IPS DF 6.9 (cell line): ENCODE measurements at regions not wholly inside any gene's neighbourhood (a gene's known extent, or its start where the extent isn't known, plus 50 kb on each side); places are given as distances from the start of the nearest gene placed in this dataset.
A peak's percentile ranks its signal among the peaks of the same experiment; 100 is the strongest.

ENCODE experiments used
- DNase-seq: peaks from one replicate; pipeline ENCODE4 v3.0.0-alpha.2; 2013; ENCODE audit warnings: low read depth, low spot score
- H3K27ac ChIP-seq: one replicate; pipeline ENCODE4 v1.5.1; 2013; ENCODE audit warnings: low read length, control low read depth
- H3K27me3 ChIP-seq: 2 replicates; pipeline ENCODE4 v1.6.1; 2013; ENCODE audit warnings: mild to moderate bottlenecking, low read length; ENCODE audit not compliant: control insufficient read depth, insufficient read depth
- H3K36me3 ChIP-seq: 2 replicates; pipeline ENCODE4 v1.6.1; 2013; ENCODE audit warnings: low read length; ENCODE audit not compliant: control insufficient read depth, insufficient read depth
- H3K4me1 ChIP-seq: 2 replicates; pipeline ENCODE4 v1.6.1; 2013; ENCODE audit warnings: low read length; ENCODE audit not compliant: control insufficient read depth, insufficient read depth
- H3K4me3 ChIP-seq: 2 replicates; pipeline ENCODE4 v1.5.1; 2013; ENCODE audit warnings: mild to moderate bottlenecking, low read length
- H3K9me3 ChIP-seq: 2 replicates; pipeline ENCODE4 v1.6.1; 2013; ENCODE audit warnings: low read length, inconsistent platforms; ENCODE audit not compliant: control insufficient read depth, insufficient read depth
- WGBS: extraction: QIAGEN DNeasy Blood & Tissue Kit; methylation state at CpG from one replicate; pipeline ENCODE4 v1.1.7; 2013; ENCODE audit warnings: mixed read lengths, missing lambda C conversion rate; ENCODE audit not compliant: insufficient read length, insufficient coverage; 5-methylcytosine and 5-hydroxymethylcytosine counted together

DNA sequence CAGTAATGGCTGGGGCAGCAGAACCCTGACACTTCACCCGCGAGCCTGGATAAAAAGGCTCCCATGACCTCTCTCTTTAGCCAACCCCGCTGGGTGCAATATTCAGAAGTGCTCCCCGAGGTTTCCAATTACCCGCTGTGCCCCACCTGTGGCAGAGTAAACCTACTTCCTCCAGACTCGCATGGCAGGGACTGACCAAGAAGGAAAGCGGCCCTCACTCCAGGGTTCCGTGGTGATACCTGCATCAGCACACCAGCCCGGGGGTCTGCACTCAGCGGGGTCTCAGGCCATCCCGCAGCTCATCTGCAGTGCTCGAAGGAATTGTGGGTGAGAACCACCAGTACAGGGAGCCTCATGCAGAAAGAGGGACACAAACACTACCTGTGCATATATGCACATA, 136.3 kb upstream of the FMN2 start:
- Histone ChIP-seq H3K27me3 (no peaks in the 10 kb centered on the region), H3K9me3 (no peaks in the 10 kb centered on the region), H3K4me3 (no peak overlapping the region), H3K27ac (no peak overlapping the region), H3K4me1 (no peaks in the 10 kb centered on the region), H3K36me3 (no peaks in the 10 kb centered on the region)
- no peak for DNase-seq
- WGBS = no CpG with 5 or more reads among the region's 12 CpGs

GRCh38 chr1:239956263-239956662, 135.4 kb upstream of the FMN2 start:
- Histone ChIP-seq H3K4me3 (no peak overlapping the region; the same call in 1 of the 2 replicates), H3K27ac (no peak overlapping the region), H3K9me3 (no peaks in the 10 kb centered on the region), H3K27me3 (no peaks in the 10 kb centered on the region), H3K4me1 (no peaks in the 10 kb centered on the region), H3K36me3 (no peaks in the 10 kb centered on the region)
- no CpG with 5 or more reads among the region's 6 CpGs for WGBS
- DNase-seq = no peak

- H3K4me3 ChIP-seq = no peak overlapping the region
- no peak overlapping the region for H3K27ac ChIP-seq
- no CpG with 5 or more reads among the region's 4 CpGs for WGBS
- no peaks in the 10 kb centered on the region for H3K36me3 ChIP-seq
- H3K9me3 ChIP-seq = no peaks in the 10 kb centered on the region
- no peaks in the 10 kb centered on the region for H3K27me3 ChIP-seq
- no peak for DNase-seq
- H3K4me1 ChIP-seq = no peaks in the 10 kb centered on the region
These were observed 133.6 kb upstream of the FMN2 start for GRCh38 chr1:239958063-239958462.

GRCh38 chr1:239960366-239960765, 131.3 kb upstream of the FMN2 start:
- DNase-seq = no peak
- no CpG with 5 or more reads among the region's 2 CpGs for WGBS
- Histone ChIP-seq H3K4me1 (no peaks in the 10 kb centered on the region), H3K4me3 (no peak overlapping the region), H3K27me3 (no peaks in the 10 kb centered on the region), H3K27ac (no peak overlapping the region), H3K36me3 (no peaks in the 10 kb centered on the region), H3K9me3 (no peaks in the 10 kb centered on the region)

DNA sequence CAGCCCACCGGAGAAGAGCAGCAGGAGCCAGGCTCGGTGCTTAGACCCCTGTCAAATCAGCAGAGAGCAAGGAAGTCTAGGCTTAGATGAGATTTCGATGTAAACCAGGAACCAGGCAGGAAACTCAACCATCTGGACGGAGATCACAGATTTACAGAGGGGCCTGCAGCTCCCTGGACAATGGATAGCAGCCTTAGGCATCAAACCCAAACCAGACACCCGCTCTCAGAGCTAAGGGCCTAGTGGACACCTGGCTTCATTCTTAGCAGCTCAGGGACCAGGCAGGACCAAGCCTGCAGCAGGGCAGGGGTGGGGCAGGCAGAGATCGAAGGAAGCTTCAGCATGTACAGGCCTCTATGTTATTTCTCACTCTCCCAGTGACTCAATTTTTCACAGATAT, 127.8 kb upstream of the FMN2 start:
- WGBS = no CpG with 5 or more reads among the region's 6 CpGs
- H3K27me3 ChIP-seq = no peaks in the 10 kb centered on the region
- DNase-seq = no peak
- no peak overlapping the region for H3K4me3 ChIP-seq
- no peaks in the 10 kb centered on the region for H3K36me3 ChIP-seq
- no peaks in the 10 kb centered on the region for H3K9me3 ChIP-seq
- no peaks in the 10 kb centered on the region for H3K4me1 ChIP-seq
- H3K27ac ChIP-seq = no peak overlapping the region

- no CpG with 5 or more reads among the region's 5 CpGs for WGBS
- H3K4me3 ChIP-seq = no peak overlapping the region
- H3K9me3 ChIP-seq = peaks cover 1% of the 10 kb centered on the region; the same call in 1 of the 2 replicates
- H3K36me3 ChIP-seq = no peaks in the 10 kb centered on the region
- H3K27me3 ChIP-seq = no peaks in the 10 kb centered on the region
- H3K27ac ChIP-seq = no peak overlapping the region
- peak; percentile 43 for DNase-seq
- H3K4me1 ChIP-seq = no peaks in the 10 kb centered on the region
These were observed 115.3 kb upstream of the FMN2 start for GRCh38 chr1:239976130-239976968.

DNA sequence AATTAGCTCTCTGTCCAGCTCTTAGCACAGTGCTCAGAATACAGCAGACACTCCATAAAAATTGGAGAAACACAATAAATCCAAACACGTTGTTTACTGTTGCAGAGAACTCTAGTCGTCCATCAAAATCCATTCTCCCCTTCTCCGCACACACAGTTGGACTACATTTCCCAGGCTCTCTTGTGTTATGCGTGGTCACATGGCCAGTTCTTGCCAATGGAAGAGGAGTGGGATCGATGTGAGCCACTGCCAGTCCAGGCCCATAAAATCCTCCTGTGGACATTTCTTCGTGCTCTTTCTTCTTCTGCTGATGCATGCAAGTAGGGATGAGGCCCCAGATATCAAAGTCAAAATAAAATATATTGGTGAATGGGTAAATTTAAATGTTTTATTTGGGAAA, 114.3 kb upstream of the FMN2 start:
- no peaks in the 10 kb centered on the region for H3K36me3 ChIP-seq
- no peak for DNase-seq
- no CpG with 5 or more reads among the region's 6 CpGs for WGBS
- no peaks in the 10 kb centered on the region for H3K4me1 ChIP-seq
- H3K9me3 ChIP-seq = peaks cover 1% of the 10 kb centered on the region; the same call in 1 of the 2 replicates
- no peak overlapping the region for H3K27ac ChIP-seq
- H3K4me3 ChIP-seq = no peak overlapping the region
- H3K27me3 ChIP-seq = no peaks in the 10 kb centered on the region

DNA sequence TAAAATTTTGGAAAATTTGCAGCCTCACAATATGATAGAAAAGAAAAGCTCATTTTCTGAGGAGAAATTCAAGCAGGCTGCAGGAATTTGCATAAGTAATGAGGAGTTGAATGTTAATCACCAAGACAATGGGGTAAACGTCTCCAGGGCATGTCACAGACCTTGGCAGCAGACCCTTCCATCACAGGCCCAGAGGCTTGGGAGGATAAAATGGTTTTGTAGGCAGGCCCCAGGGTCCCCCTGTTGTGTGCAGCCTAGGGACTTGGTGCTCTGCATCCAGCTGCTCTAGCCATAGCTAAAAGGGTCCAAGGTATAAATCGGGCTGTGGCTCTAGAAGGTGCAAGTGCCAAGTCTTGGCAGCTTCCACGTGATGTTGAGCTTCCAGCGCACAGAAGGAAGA, 112.2 kb upstream of the FMN2 start:
- Histone ChIP-seq H3K4me3 (no peak overlapping the region), H3K9me3 (peaks cover 1% of the 10 kb centered on the region), H3K27ac (no peak overlapping the region), H3K27me3 (no peaks in the 10 kb centered on the region), H3K4me1 (no peaks in the 10 kb centered on the region), H3K36me3 (no peaks in the 10 kb centered on the region)
- no peak for DNase-seq
- WGBS = no CpG with 5 or more reads among the region's 4 CpGs

DNA sequence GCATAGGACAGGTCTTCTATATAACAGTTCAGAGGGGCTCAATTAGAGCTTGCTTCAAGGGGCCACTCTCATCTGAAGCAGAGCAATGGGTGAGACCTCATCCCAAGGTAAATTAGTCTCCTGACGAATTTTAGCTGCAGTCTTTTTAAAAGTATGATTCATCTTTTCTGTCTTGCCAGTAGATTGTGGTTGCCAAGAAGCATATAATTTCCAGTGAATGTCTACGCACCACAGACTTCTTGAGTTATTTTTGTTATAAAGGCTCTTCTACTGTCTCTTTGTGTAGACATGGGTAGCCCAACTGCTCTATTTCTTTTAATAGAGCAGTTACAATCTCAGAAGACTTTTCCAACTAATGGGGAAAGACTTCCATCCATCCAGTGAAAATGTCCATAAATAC, 108.9 kb upstream of the FMN2 start:
- no peaks in the 10 kb centered on the region for H3K4me1 ChIP-seq
- H3K9me3 ChIP-seq = peaks cover 4% of the 10 kb centered on the region
- H3K4me3 ChIP-seq = no peak overlapping the region
- H3K27me3 ChIP-seq = no peaks in the 10 kb centered on the region
- no peaks in the 10 kb centered on the region for H3K36me3 ChIP-seq
- DNase-seq = no peak
- no peak overlapping the region for H3K27ac ChIP-seq
- WGBS = no CpG with 5 or more reads among the region's 2 CpGs

GRCh38 chr1:239985044-239985443, 106.6 kb upstream of the FMN2 start:
- H3K36me3 ChIP-seq = no peaks in the 10 kb centered on the region
- no peak for DNase-seq
- WGBS = no CpG with 5 or more reads among the region's 4 CpGs
- H3K4me3 ChIP-seq = no peak overlapping the region
- H3K27ac ChIP-seq = no peak overlapping the region
- H3K27me3 ChIP-seq = no peaks in the 10 kb centered on the region
- peaks cover 2% of the 10 kb centered on the region; the same call in 1 of the 2 replicates for H3K9me3 ChIP-seq
- H3K4me1 ChIP-seq = no peaks in the 10 kb centered on the region
